ENCODE measurements at regions not wholly inside any gene's neighbourhood (a gene's known extent, or its start where the extent isn't known, plus 50 kb on each side); places are given as distances from the start of the nearest gene placed in this dataset.
"Not testable (repeated sequence)": the region's sequence is repeated elsewhere in the genome, so short reads cannot be mapped to it uniquely, and the experiment has no call there.

DNA sequence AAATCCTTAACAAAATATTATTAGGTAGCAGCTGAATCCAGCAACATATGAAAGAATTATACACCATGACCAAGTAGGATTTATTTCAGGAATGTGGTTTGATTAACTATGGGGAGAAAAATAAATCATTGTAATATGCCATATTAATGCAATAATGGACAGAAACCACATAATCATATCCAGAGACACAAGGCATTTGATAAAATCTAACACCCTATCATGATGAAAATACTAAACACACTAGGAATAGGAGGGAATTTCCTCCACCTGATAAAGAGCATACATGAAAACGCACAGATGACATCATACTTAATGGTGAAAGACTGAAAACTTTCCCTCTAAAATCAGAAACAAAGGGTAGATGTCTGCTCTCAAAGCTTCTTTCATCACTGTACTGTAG, 238.9 kb downstream of the PHLDA1 start:
- Histone ChIP-seq H3K27me3 (ENCODE audit: control insufficient read depth in 5 of 5, insufficient read depth in 4 of 5, low read length in 5 of 5) (no peaks in the 10 kb centered on the region), H3K4me3 (ENCODE audit: low read depth in 1 of 5, low read length in 5 of 5) (no peak overlapping the region), H3K9ac (ENCODE audit: low read length in 5 of 5) (no peak overlapping the region), H3K27ac (ENCODE audit: low read depth, low read length) (no peak overlapping the region), H3K36me3 (ENCODE audit: control insufficient read depth in 5 of 5, insufficient read depth in 5 of 5, low read length in 5 of 5) (no peaks in the 10 kb centered on the region), H3K9me3 (ENCODE audit: control insufficient read depth in 5 of 5, low read length in 5 of 5) (no peaks in the 10 kb centered on the region), H3K4me1 (ENCODE audit: control insufficient read depth in 5 of 5, insufficient read depth in 5 of 5, low read length in 5 of 5) (no peaks in the 10 kb centered on the region)

- no peaks in the 10 kb centered on the region for H3K36me3 ChIP-seq (ENCODE audit: control insufficient read depth in 5 of 5, insufficient read depth in 5 of 5, low read length in 5 of 5)
- H3K9me3 ChIP-seq (ENCODE audit: control insufficient read depth in 5 of 5, low read length in 5 of 5): no peaks in the 10 kb centered on the region
- H3K4me3 ChIP-seq (ENCODE audit: low read depth in 1 of 5, low read length in 5 of 5): no peak overlapping the region
- no peaks in the 10 kb centered on the region for H3K4me1 ChIP-seq (ENCODE audit: control insufficient read depth in 5 of 5, insufficient read depth in 5 of 5, low read length in 5 of 5)
- no peak overlapping the region for H3K9ac ChIP-seq (ENCODE audit: low read length in 5 of 5)
- no peaks in the 10 kb centered on the region for H3K27me3 ChIP-seq (ENCODE audit: control insufficient read depth in 5 of 5, insufficient read depth in 4 of 5, low read length in 5 of 5)
- no peak overlapping the region for H3K27ac ChIP-seq (ENCODE audit: low read depth, low read length)
Observed at GRCh38 chr12:75790219-75790618, 241.4 kb downstream of the PHLDA1 start.

GRCh38 chr12:75787146-75787545, 244.4 kb downstream of the PHLDA1 start:
- H3K9ac ChIP-seq (ENCODE audit: low read length in 5 of 5); H3K4me1 ChIP-seq (ENCODE audit: control insufficient read depth in 5 of 5, insufficient read depth in 5 of 5, low read length in 5 of 5); H3K9me3 ChIP-seq (ENCODE audit: control insufficient read depth in 5 of 5, low read length in 5 of 5); H3K27me3 ChIP-seq (ENCODE audit: control insufficient read depth in 5 of 5, insufficient read depth in 4 of 5, low read length in 5 of 5); H3K36me3 ChIP-seq (ENCODE audit: control insufficient read depth in 5 of 5, insufficient read depth in 5 of 5, low read length in 5 of 5); H3K27ac ChIP-seq (ENCODE audit: low read depth, low read length); H3K4me3 ChIP-seq (ENCODE audit: low read depth in 1 of 5, low read length in 5 of 5): not testable (repeated sequence)

DNA sequence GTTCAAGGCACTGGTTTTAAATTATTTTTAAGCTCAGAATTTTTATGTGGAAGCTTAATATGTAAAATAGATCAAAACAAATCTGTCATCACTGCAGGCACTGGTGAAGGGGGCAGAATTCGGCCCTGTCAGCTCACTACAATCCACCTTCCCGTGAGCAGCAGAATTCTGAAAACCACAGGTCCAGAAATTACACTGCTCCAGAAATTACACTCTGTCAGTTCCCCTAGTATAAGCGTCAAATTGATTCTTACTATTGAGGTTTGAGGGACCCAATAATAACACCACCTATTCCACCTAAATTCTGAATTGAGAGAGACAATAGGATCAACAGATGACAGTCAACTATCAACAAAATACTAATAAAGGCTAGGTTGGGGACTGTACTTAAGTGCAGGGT, 245.5 kb downstream of the PHLDA1 start:
- Histone ChIP-seq H3K9me3 (ENCODE audit: control insufficient read depth in 5 of 5, low read length in 5 of 5) (no peaks in the 10 kb centered on the region), H3K36me3 (ENCODE audit: control insufficient read depth in 5 of 5, insufficient read depth in 5 of 5, low read length in 5 of 5) (no peaks in the 10 kb centered on the region), H3K4me1 (ENCODE audit: control insufficient read depth in 5 of 5, insufficient read depth in 5 of 5, low read length in 5 of 5) (peaks cover 0 to 3% (median 0%) of the 10 kb centered on the region in 5 donors), H3K9ac (ENCODE audit: low read length in 5 of 5) (no peak overlapping the region), H3K27ac (ENCODE audit: low read depth, low read length) (no peak overlapping the region), H3K27me3 (ENCODE audit: control insufficient read depth in 5 of 5, insufficient read depth in 4 of 5, low read length in 5 of 5) (no peaks in the 10 kb centered on the region), H3K4me3 (ENCODE audit: low read depth in 1 of 5, low read length in 5 of 5) (no peak overlapping the region)

DNA sequence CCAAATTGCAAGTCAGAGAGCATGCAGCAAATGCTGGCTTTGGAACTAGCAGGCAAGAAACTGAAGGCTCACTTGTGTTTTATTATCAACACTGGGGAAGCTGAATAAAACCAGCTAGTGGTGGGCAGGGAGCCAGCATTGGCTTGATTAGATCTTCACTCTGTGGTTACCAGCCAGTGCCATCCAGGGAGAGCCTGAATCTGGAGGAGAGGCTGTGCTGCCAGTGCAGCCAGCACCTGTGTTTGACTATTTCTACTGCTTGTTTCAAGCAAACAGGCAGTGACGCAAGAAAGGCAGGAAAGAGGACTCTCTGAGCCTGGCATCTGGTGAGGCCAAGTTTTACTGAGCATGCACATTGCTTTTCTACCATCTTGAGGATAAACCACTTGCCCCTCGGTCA, 247.0 kb downstream of the PHLDA1 start:
- H3K4me3 ChIP-seq (ENCODE audit: low read depth in 1 of 5, low read length in 5 of 5): no peak overlapping the region
- no peaks in the 10 kb centered on the region for H3K9me3 ChIP-seq (ENCODE audit: control insufficient read depth in 5 of 5, low read length in 5 of 5)
- no peak overlapping the region for H3K27ac ChIP-seq (ENCODE audit: low read depth, low read length)
- no peak overlapping the region for H3K9ac ChIP-seq (ENCODE audit: low read length in 5 of 5)
- no peaks in the 10 kb centered on the region for H3K27me3 ChIP-seq (ENCODE audit: control insufficient read depth in 5 of 5, insufficient read depth in 4 of 5, low read length in 5 of 5)
- peaks cover 0 to 3% (median 0%) of the 10 kb centered on the region in 5 donors for H3K4me1 ChIP-seq (ENCODE audit: control insufficient read depth in 5 of 5, insufficient read depth in 5 of 5, low read length in 5 of 5)
- H3K36me3 ChIP-seq (ENCODE audit: control insufficient read depth in 5 of 5, insufficient read depth in 5 of 5, low read length in 5 of 5): no peaks in the 10 kb centered on the region

- no peaks in the 10 kb centered on the region for H3K27me3 ChIP-seq (ENCODE audit: control insufficient read depth in 5 of 5, insufficient read depth in 4 of 5, low read length in 5 of 5)
- H3K9ac ChIP-seq (ENCODE audit: low read length in 5 of 5): no peak overlapping the region
- no peaks in the 10 kb centered on the region for H3K36me3 ChIP-seq (ENCODE audit: control insufficient read depth in 5 of 5, insufficient read depth in 5 of 5, low read length in 5 of 5)
- peaks cover 0 to 3% (median 0%) of the 10 kb centered on the region in 5 donors for H3K4me1 ChIP-seq (ENCODE audit: control insufficient read depth in 5 of 5, insufficient read depth in 5 of 5, low read length in 5 of 5)
- no peak overlapping the region for H3K4me3 ChIP-seq (ENCODE audit: low read depth in 1 of 5, low read length in 5 of 5)
- H3K27ac ChIP-seq (ENCODE audit: low read depth, low read length): no peak overlapping the region
- H3K9me3 ChIP-seq (ENCODE audit: control insufficient read depth in 5 of 5, low read length in 5 of 5): no peaks in the 10 kb centered on the region
Observed at GRCh38 chr12:75783093-75783877, 248.3 kb downstream of the PHLDA1 start.

GRCh38 chr12:75782069-75782581, 249.5 kb downstream of the PHLDA1 start:
- Histone ChIP-seq H3K36me3 (ENCODE audit: control insufficient read depth in 5 of 5, insufficient read depth in 5 of 5, low read length in 5 of 5) (no peaks in the 10 kb centered on the region), H3K27ac (ENCODE audit: low read depth, low read length) (no peak overlapping the region), H3K9ac (ENCODE audit: low read length in 5 of 5) (no peak overlapping the region), H3K27me3 (ENCODE audit: control insufficient read depth in 5 of 5, insufficient read depth in 4 of 5, low read length in 5 of 5) (no peaks in the 10 kb centered on the region), H3K4me1 (ENCODE audit: control insufficient read depth in 5 of 5, insufficient read depth in 5 of 5, low read length in 5 of 5) (peaks cover 0 to 3% (median 0%) of the 10 kb centered on the region in 5 donors), H3K4me3 (ENCODE audit: low read depth in 1 of 5, low read length in 5 of 5) (no peak overlapping the region), H3K9me3 (ENCODE audit: control insufficient read depth in 5 of 5, low read length in 5 of 5) (no peaks in the 10 kb centered on the region)

GRCh38 chr12:75781532-75782046, 250.0 kb downstream of the PHLDA1 start:
- Histone ChIP-seq H3K4me3 (ENCODE audit: low read depth in 1 of 5, low read length in 5 of 5) (no peak overlapping the region), H3K9me3 (ENCODE audit: control insufficient read depth in 5 of 5, low read length in 5 of 5) (no peaks in the 10 kb centered on the region), H3K4me1 (ENCODE audit: control insufficient read depth in 5 of 5, insufficient read depth in 5 of 5, low read length in 5 of 5) (peaks cover 0 to 3% (median 0%) of the 10 kb centered on the region in 5 donors), H3K27me3 (ENCODE audit: control insufficient read depth in 5 of 5, insufficient read depth in 4 of 5, low read length in 5 of 5) (no peaks in the 10 kb centered on the region), H3K9ac (ENCODE audit: low read length in 5 of 5) (no peak overlapping the region), H3K36me3 (ENCODE audit: control insufficient read depth in 5 of 5, insufficient read depth in 5 of 5, low read length in 5 of 5) (no peaks in the 10 kb centered on the region), H3K27ac (ENCODE audit: low read depth, low read length) (no peak overlapping the region)

GRCh38 chr12:75779891-75780496, 251.6 kb downstream of the PHLDA1 start:
- Histone ChIP-seq H3K4me3 (ENCODE audit: low read depth in 1 of 5, low read length in 5 of 5) (no peak overlapping the region), H3K36me3 (ENCODE audit: control insufficient read depth in 5 of 5, insufficient read depth in 5 of 5, low read length in 5 of 5) (no peaks in the 10 kb centered on the region), H3K9ac (ENCODE audit: low read length in 5 of 5) (no peak overlapping the region), H3K9me3 (ENCODE audit: control insufficient read depth in 5 of 5, low read length in 5 of 5) (no peaks in the 10 kb centered on the region), H3K27ac (ENCODE audit: low read depth, low read length) (no peak overlapping the region), H3K4me1 (ENCODE audit: control insufficient read depth in 5 of 5, insufficient read depth in 5 of 5, low read length in 5 of 5) (peaks cover 0 to 3% (median 0%) of the 10 kb centered on the region in 5 donors), H3K27me3 (ENCODE audit: control insufficient read depth in 5 of 5, insufficient read depth in 4 of 5, low read length in 5 of 5) (no peaks in the 10 kb centered on the region)

Data from subcutaneous abdominal adipose tissue (tissue), 5 donors.